ENCODE measurements at regions not wholly inside any gene's neighbourhood (a gene's known extent, or its start where the extent isn't known, plus 50 kb on each side); places are given as distances from the start of the nearest gene placed in this dataset.
"Not testable (repeated sequence)": the region's sequence is repeated elsewhere in the genome, so short reads cannot be mapped to it uniquely, and the experiment has no call there.

DNA sequence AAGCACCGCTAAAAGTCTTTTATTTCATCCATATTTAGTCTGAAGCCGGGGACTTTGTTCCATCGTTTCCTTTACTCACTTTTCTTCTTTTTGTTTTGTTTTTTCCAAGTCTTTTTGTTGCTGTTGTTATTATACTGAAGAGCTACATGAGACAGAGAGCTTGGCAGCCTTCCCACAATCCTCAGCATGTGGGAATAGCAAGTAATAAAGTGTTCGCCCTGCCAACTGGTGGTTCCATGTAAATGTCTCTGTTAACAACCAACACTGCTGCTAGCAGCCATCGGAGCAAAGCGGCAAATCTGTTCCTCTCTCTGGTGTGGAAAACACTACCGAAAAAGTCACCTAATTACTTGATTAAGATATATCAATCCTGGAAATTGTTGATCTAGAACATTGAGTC lies 437.8 kb upstream of the ID4 start:
- no peaks in the 10 kb centered on the region for H3K79me2 ChIP-seq (ENCODE audit: insufficient read depth, low read depth)
- no peak overlapping the region for H3K4me3 ChIP-seq (IDR thresholded peaks at IDR 0.05; ENCODE audit: insufficient read depth, low read depth, low read length)
- H3K36me3 ChIP-seq (ENCODE audit: insufficient read depth): no peaks in the 10 kb centered on the region
- no peaks in the 10 kb centered on the region for H3K4me1 ChIP-seq (ENCODE audit: low read depth, poor library complexity, severe bottlenecking)
- no peak overlapping the region for H2AFZ ChIP-seq (ENCODE audit: low read depth)
- TF ChIP-seq, protein P1, sequence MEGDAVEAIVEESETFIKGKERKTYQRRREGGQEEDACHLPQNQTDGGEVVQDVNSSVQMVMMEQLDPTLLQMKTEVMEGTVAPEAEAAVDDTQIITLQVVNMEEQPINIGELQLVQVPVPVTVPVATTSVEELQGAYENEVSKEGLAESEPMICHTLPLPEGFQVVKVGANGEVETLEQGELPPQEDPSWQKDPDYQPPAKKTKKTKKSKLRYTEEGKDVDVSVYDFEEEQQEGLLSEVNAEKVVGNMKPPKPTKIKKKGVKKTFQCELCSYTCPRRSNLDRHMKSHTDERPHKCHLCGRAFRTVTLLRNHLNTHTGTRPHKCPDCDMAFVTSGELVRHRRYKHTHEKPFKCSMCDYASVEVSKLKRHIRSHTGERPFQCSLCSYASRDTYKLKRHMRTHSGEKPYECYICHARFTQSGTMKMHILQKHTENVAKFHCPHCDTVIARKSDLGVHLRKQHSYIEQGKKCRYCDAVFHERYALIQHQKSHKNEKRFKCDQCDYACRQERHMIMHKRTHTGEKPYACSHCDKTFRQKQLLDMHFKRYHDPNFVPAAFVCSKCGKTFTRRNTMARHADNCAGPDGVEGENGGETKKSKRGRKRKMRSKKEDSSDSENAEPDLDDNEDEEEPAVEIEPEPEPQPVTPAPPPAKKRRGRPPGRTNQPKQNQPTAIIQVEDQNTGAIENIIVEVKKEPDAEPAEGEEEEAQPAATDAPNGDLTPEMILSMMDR (conservative IDR thresholded peaks at IDR 0.05; ENCODE audit: low read depth, low read length): no peak
- no peak overlapping the region for H3K9ac ChIP-seq
- no peak overlapping the region for H3K27ac ChIP-seq
- H4K20me1 ChIP-seq (ENCODE audit: insufficient read depth): no peaks in the 10 kb centered on the region
- H3K4me2 ChIP-seq: no peak overlapping the region
- H3K27me3 ChIP-seq (ENCODE audit: insufficient read depth, low read depth): no peaks in the 10 kb centered on the region

DNA sequence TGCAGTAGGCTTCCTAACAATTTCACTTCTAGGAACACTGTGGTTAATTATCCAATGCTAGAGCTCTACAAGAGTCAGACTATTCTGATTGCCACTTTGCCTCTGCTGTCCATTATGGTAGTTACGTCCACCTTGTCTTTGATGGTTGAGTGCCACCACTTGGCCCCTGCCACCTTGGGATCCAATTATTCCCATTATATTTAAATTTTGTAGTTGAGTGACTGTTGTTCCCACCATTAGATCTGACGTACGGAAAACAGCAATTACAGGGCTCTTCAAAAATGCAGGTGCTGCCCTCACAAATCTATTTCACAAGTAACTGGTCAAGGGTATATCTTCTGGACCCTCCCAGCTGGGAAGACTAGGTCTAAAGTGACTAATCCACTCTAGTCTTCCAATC lies 432.3 kb upstream of the ID4 start:
- H3K79me2 ChIP-seq (ENCODE audit: insufficient read depth, low read depth); H3K27me3 ChIP-seq (ENCODE audit: insufficient read depth, low read depth); H3K4me2 ChIP-seq; H3K4me1 ChIP-seq (ENCODE audit: low read depth, poor library complexity, severe bottlenecking); H3K27ac ChIP-seq; H3K4me3 ChIP-seq (IDR thresholded peaks at IDR 0.05; ENCODE audit: insufficient read depth, low read depth, low read length); H3K9ac ChIP-seq; H4K20me1 ChIP-seq (ENCODE audit: insufficient read depth); H3K36me3 ChIP-seq (ENCODE audit: insufficient read depth); H2AFZ ChIP-seq (ENCODE audit: low read depth): not testable (repeated sequence)

DNA sequence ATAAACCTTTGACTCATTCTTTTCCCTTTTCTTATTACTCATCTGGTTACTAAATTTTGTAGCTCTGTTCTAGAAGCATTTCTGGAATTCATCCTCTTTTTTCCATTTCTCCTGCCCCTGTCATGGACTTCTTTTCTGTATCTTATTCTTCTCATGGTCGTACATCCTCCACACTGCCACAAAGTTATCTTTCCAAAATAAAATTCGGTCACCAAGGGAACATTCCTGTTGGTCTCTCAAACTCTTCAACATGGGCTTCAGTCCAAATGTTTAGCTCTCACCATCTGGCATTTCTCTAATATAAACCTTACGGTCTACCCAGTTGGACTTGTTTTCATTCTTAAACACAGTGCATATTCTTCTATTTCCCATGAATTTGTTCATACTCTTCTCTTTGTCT lies 428.8 kb upstream of the ID4 start:
- Histone ChIP-seq H3K36me3 (ENCODE audit: insufficient read depth) (no peaks in the 10 kb centered on the region), H3K27ac (no peak overlapping the region), H2AFZ (ENCODE audit: low read depth) (no peak overlapping the region), H4K20me1 (ENCODE audit: insufficient read depth) (no peaks in the 10 kb centered on the region), H3K4me1 (ENCODE audit: low read depth, poor library complexity, severe bottlenecking) (no peaks in the 10 kb centered on the region), H3K79me2 (ENCODE audit: insufficient read depth, low read depth) (no peaks in the 10 kb centered on the region), H3K9ac (no peak overlapping the region), H3K27me3 (ENCODE audit: insufficient read depth, low read depth) (no peaks in the 10 kb centered on the region), H3K4me2 (no peak overlapping the region), H3K4me3 (IDR thresholded peaks at IDR 0.05; ENCODE audit: insufficient read depth, low read depth, low read length) (no peak overlapping the region)
- TF ChIP-seq, protein P1 (conservative IDR thresholded peaks at IDR 0.05; ENCODE audit: low read depth, low read length): no peak

DNA sequence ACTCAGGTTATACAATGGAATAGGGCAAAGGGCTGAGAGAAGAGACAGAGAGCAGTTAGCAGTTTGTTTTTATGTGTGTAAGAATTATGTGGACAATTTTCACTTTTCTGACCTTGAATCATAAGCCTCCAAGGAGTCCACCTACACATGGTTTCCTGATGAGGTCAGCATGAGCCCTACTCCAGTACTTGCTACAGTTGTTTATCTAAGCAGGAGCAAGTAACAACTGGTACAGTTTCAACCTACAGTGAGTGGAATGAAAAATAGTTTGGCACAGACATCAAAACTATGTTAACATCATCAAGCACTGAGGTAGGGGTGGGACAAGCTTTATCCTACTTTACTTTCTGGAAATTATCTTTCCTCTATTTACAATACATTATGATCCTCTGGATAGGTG lies 426.7 kb upstream of the ID4 start:
- no peak overlapping the region for H3K4me2 ChIP-seq
- no peak overlapping the region for H2AFZ ChIP-seq (ENCODE audit: low read depth)
- no peaks in the 10 kb centered on the region for H4K20me1 ChIP-seq (ENCODE audit: insufficient read depth)
- no peaks in the 10 kb centered on the region for H3K27me3 ChIP-seq (ENCODE audit: insufficient read depth, low read depth)
- no peak overlapping the region for H3K27ac ChIP-seq
- no peaks in the 10 kb centered on the region for H3K4me1 ChIP-seq (ENCODE audit: low read depth, poor library complexity, severe bottlenecking)
- H3K9ac ChIP-seq: no peak overlapping the region
- no peak overlapping the region for H3K4me3 ChIP-seq (IDR thresholded peaks at IDR 0.05; ENCODE audit: insufficient read depth, low read depth, low read length)
- no peaks in the 10 kb centered on the region for H3K36me3 ChIP-seq (ENCODE audit: insufficient read depth)
- no peaks in the 10 kb centered on the region for H3K79me2 ChIP-seq (ENCODE audit: insufficient read depth, low read depth)
- TF ChIP-seq, protein P1 (conservative IDR thresholded peaks at IDR 0.05; ENCODE audit: low read depth, low read length): no peak

DNA sequence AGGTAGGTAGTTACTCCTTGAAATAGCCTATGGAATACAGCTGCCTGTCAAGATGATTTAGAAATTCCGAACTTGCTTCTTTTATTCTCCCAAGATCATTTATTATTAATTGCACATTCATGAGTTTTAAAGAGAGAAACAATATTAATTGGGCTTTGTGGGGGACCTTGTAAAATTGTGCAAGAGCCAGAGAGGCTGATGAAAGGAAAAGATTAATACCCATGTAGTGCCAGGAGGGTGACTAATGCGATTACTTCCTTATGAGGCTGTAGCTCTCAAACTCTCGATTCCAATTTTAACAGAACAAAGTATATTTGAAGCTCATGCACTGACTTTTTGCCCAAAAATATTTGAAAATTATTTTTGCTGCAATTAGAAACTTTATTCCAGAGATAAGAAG lies 423.8 kb upstream of the ID4 start:
- no peak overlapping the region for H3K27ac ChIP-seq

More for the DNA sequence above, 423.8 kb upstream of the ID4 start:
- Histone ChIP-seq H4K20me1 (ENCODE audit: insufficient read depth) (no peaks in the 10 kb centered on the region), H3K4me2 (no peak overlapping the region), H3K79me2 (ENCODE audit: insufficient read depth, low read depth) (no peaks in the 10 kb centered on the region), H2AFZ (ENCODE audit: low read depth) (no peak overlapping the region), H3K27me3 (ENCODE audit: insufficient read depth, low read depth) (no peaks in the 10 kb centered on the region), H3K4me3 (IDR thresholded peaks at IDR 0.05; ENCODE audit: insufficient read depth, low read depth, low read length) (no peak overlapping the region), H3K9ac (no peak overlapping the region), H3K36me3 (ENCODE audit: insufficient read depth) (no peaks in the 10 kb centered on the region), H3K4me1 (ENCODE audit: low read depth, poor library complexity, severe bottlenecking) (no peaks in the 10 kb centered on the region)
- TF ChIP-seq, protein P1 (conservative IDR thresholded peaks at IDR 0.05; ENCODE audit: low read depth, low read length): no peak
